ENCODE measurements at regions not wholly inside any gene's neighbourhood (a gene's known extent, or its start where the extent isn't known, plus 50 kb on each side); places are given as distances from the start of the nearest gene placed in this dataset.

GRCh38 chr9:79264511-79265355, 307.0 kb upstream of the TLE4 start:
- no peak for DNase-seq (ENCODE audit: extremely low read depth in 1 of 11, low read depth in 9 of 11, low spot score in 4 of 11)

DNA sequence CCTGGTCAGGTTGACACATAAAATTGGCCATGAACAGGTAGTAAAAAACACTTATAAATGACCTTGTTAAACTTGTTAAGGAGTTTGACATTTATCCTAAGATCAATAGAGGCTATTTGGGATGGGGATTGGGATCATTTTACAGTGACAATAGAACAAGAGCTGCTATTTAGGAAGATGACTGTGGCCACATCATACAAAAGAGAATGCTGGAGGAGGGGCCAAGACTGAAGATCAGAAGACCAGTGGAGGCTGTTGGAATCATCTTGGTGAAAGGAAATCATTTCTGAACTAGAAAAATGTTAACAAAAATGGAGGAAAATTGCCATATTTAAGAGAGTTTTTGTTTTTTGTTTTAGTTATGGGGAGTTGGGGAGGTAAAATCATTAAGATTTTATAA, 304.8 kb upstream of the TLE4 start:
- DNase-seq (ENCODE audit: extremely low read depth in 1 of 11, low read depth in 9 of 11, low spot score in 4 of 11), result no peak

GRCh38 chr9:79268806-79269205, 303.0 kb upstream of the TLE4 start:
- no peak for DNase-seq (ENCODE audit: extremely low read depth in 1 of 11, low read depth in 9 of 11, low spot score in 4 of 11)

- DNase-seq (ENCODE audit: extremely low read depth in 1 of 11, low read depth in 9 of 11, low spot score in 4 of 11), result no peak
These were observed 298.5 kb upstream of the TLE4 start for GRCh38 chr9:79273311-79273710.

DNA sequence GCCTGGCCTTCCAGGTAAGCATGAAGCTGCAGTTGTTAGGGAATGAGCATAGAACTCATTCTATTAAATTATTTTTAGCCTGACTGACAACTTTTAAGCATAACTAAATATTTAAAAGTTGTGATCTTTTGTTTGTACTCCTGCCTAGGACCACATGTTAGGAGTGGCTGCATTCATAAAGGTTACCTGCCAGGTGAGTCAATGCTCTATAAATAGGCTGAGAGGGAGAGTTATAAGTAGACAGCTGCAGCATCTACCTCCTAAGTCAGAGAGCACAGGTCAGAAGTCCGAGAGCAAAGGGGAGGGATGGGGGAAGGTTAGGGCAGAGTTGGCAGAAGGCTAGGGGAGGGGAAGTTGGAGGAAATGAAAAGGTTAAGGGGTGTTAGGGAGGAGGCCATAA, 292.4 kb upstream of the TLE4 start:
- no peak for DNase-seq (ENCODE audit: extremely low read depth in 1 of 11, low read depth in 9 of 11, low spot score in 4 of 11)

- DNase-seq (ENCODE audit: extremely low read depth in 1 of 11, low read depth in 9 of 11, low spot score in 4 of 11), result no peak
These were observed 291.1 kb upstream of the TLE4 start for GRCh38 chr9:79280691-79281090.

DNA sequence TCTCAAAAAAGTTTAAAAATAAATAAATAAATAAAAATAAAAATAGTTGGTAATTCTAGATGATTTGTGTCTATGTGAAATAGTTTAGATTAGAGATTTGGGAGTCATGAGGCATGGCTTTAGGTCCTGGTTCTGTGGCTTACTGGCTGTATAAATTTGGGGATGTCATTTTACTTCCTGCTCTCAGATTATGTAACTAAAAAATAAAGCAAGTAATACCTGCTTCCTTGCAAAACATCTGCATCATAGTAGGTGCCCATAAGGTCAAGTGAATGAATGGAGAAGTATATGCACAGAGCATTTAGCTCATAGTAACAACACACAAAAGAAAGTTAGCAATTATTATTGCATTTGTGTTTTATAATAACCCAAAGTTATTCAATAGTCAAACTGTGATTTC, 287.7 kb upstream of the TLE4 start:
- DNase-seq (ENCODE audit: extremely low read depth in 1 of 11, low read depth in 9 of 11, low spot score in 4 of 11), result no peak

DNA sequence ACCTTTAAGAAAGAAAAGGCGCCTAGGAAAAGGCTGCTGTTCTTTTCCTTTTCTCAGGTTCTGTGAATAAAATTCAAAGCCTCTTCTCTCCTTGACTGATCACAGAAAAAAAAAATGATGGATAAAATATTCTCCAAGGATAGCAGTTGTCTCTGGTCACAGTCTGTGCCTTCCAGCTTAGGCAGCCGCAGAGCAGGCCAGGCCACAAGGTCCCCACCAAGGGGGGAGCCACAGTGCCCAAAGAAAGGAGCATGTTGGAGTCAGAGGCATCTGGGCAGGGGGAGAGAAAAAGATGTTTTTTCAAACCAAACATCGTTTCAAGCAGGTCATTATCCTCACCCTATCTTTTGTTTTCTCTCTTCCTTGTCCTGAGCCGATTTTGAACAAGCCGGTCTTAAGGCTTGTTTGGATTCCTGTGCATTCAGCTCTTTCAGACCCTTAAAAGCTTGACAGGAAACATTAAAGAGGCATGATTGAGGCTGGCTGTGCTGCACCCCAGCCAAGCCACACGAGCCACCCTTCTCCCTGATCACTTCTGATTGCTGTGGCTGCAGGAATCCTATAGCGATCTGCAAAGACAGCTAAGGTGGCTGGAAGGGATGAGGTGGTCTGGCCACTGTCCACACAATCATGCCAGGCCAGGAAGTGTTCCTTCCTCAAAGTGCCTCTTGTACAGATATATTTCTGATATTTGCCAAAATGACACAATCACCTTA, 284.6 kb upstream of the TLE4 start:
- DNase-seq (ENCODE audit: extremely low read depth in 1 of 11, low read depth in 9 of 11, low spot score in 4 of 11), result no peak

DNA sequence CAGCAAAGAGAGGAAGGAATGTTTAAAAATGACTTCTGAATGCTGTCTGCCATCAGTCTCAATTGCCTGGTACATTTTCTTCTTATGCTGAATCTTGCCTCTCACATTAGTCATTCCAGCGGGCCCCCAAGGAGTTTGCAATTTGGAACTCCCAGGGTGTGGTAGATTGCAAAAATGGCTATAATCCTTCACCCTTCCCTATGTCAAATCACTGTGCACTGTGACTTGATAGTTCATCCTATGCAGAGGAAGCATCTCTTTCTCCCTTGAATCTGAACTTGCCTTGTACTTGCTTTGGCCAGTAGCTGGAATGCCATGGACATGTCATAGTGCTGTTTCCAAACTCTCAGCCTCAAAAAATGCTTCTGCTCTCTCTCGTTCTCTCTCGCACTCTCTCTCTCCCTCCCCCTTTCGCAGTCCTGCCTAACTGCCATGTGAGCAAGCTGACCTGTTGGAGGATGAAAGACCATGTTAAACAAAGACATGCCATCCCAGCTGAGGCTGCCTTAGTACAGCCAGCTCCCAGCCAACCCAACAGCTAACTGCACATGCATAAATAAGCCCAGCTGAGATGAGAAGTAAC, 284.0 kb upstream of the TLE4 start:
- DNase-seq (ENCODE audit: extremely low read depth in 1 of 11, low read depth in 9 of 11, low spot score in 4 of 11), result no peak

GRCh38 chr9:79289856-79290255, 281.9 kb upstream of the TLE4 start:
- no peak for DNase-seq (ENCODE audit: extremely low read depth in 1 of 11, low read depth in 9 of 11, low spot score in 4 of 11)

DNA sequence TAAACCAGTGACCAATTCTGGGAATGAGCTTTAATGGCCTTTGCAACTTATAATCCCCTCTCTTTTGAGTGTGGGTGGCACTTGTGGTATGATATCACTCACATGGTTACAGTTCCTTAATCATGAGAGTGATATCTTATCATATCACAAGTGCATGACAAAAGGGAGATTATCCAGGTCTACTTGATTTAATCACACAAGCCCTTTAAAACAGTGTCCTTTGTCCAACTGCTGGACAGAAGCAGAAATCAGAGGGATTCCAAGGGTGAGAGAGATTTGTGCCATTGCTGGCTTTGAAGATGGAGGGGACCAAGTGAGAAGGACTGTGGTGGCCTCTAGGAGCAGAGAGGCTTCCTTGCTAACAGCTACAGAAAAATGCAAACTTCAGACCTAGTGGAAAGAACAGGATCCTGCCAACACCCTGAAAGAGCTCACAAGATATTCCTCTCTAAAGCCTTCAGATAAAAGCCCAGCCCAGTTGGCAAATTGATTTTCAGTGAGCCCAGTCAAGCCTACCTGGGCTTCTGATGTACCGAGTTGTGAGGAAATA, 279.0 kb upstream of the TLE4 start:
- no peak for DNase-seq (ENCODE audit: extremely low read depth in 1 of 11, low read depth in 9 of 11, low spot score in 4 of 11)

DNA sequence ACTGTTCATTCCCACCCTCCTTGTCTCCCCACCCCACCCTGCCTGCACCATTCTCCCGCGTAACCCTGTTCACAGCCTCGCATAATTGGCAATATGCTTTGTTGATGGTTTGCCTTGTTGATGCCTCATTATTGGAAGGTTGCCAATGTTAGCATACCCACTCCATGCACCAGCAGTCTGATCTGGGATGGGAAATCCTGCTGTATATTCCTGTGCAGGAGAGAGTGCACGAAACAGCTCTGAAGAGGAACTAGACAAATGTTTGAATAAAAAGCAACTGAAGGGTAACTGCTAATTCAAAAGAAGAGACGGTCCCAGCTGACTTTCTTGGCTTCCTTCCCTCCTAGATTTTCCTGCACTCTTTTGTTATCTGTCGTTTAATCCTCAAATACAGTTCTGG, 271.7 kb upstream of the TLE4 start:
- DNase-seq (ENCODE audit: extremely low read depth in 1 of 11, low read depth in 9 of 11, low spot score in 4 of 11), result no peak

DNA sequence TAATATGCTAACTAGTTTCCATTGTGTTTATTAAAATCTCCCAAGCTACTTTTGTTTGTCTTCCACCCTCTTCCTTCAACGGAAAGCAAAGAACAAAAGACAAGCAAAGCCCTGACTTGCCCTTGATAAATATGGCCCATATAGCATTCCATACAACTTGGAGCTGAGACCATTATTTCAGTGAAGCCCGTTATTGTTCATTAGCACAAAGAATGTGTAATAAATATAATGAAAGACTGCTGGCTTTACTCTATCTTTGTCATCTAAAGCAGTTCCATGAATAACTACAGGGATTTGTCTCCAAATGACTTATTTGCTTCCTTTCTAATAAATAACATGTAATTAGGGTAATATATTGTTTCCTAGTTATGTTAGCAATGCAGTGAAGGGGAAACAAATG, 270.7 kb upstream of the TLE4 start:
- peak in 3 of 11 donors; percentile 13 to 42 (median 40) for DNase-seq (ENCODE audit: extremely low read depth in 1 of 11, low read depth in 9 of 11, low spot score in 4 of 11)

DNA sequence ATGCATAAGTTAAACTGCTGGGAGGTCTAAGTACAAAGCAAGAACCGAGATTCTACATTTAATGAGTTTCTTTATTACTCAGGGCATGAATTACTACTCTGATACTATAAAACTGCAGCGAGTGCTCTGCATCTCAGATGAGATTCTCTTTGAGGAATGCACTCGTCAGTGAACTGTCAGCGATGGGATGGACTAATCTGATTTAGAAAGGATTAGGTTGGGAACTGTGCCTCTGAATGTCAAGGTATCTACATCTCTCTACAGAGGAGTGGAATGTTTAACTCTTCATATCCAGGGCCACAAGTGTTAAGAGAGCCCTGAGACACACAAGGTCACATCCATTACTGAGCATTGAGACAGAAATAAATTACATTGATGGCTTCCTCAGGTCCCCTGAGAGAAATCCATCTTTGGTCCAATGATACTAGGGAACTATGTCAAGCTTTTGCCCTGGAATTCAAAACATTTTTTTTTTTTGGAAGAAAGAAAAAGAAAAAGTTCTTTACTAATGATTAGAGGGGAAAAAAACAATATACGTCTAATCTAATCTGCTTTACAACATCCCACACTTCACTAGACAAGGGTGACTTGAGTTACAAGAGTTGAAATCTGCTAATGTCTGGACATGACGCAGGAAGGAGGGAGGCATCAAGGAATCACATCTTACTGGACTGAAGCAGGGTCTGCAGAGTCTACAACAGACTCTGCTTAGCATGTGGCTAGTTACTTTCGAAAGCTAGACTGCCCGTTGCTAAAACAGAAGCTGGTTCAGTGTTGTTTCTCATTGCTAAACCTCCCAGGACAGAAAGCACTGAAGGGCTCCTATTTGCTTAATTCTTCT, 270.0 kb upstream of the TLE4 start:
- DNase-seq (ENCODE audit: extremely low read depth in 1 of 11, low read depth in 9 of 11, low spot score in 4 of 11), result peak; percentile 31 to 70 (median 52)

- DNase-seq (ENCODE audit: extremely low read depth in 1 of 11, low read depth in 9 of 11, low spot score in 4 of 11), result no peak
These were observed 269.2 kb upstream of the TLE4 start for GRCh38 chr9:79302569-79302968.

DNA sequence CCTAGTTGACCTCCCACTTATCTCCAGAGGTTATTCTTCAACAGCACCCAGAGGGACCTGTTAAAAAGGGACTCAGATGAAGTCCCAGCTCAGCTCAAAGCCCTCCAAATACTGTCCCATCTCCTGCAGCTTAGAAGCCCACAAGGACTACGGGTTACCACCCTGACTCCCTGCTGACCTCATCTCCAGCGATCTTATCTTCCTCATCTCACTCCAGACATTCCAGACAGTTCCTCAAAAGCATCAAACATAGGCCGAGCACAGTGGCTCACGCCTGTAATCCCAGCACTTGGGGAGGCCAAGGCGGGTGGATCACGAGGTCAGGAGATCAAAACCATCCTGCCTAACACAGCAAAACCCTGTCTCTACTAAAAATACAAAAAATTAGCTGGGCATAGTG, 263.8 kb upstream of the TLE4 start:
- DNase-seq (ENCODE audit: extremely low read depth in 1 of 11, low read depth in 9 of 11, low spot score in 4 of 11), result no peak

DNA sequence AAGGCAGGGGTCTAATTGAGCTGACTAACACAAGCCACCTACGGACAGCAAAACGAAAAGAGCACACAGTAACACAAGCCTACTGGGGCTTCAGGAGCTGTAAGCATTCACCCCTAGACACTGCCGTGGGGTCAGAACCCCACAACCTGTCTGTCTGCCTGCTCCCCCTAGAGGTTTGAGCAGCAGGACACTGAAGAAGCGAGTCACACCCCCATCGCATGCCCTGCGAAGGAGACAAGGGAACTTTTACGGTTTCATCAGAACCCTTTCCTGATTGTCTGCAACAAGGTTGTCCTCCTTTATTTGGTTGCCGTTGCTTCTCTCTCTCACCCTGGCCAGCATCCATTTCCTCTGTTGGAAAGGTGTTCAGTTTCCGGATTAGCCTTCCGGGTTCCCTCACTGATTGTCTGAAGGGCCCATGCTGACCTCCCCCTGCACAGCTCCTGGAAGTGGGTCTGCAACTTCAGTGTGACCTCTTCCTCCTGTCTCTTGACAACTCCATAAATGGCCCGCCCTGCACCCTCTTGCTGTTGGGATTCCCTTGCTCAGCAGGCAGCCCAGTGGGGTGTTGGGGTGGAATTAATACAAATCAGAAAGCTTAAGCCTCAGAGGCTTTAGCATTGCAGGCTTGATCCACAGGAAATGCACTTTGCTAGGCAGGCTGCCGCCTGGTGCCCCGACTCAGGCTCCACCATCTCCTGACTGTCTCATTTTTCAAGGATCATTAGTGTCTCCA, 258.9 kb upstream of the TLE4 start:
- no peak for DNase-seq (ENCODE audit: extremely low read depth in 1 of 11, low read depth in 9 of 11, low spot score in 4 of 11)

- no peak for DNase-seq (ENCODE audit: extremely low read depth in 1 of 11, low read depth in 9 of 11, low spot score in 4 of 11)
These were observed 246.3 kb upstream of the TLE4 start for GRCh38 chr9:79325501-79325900.

GRCh38 chr9:79329861-79330260, 241.9 kb upstream of the TLE4 start:
- DNase-seq (ENCODE audit: extremely low read depth in 1 of 11, low read depth in 9 of 11, low spot score in 4 of 11), result no peak
